Esophagus muscularis mucosa (tissue), 4 donors: ENCODE measurements at regions not wholly inside any gene's neighbourhood (a gene's known extent, or its start where the extent isn't known, plus 50 kb on each side); places are given as distances from the start of the nearest gene placed in this dataset.
A peak's percentile ranks its signal among the peaks of the same experiment; 100 is the strongest.

Source experiments
- CTCF ChIP-seq, 3 experiments: fragments of 200-600 bp in 2 of 3; fragments of 450-650 bp in 1 of 3; sonication (generic) in 2 of 3; IDR thresholded peaks; one replicate each; pipeline ENCODE4 v1.5.1; 2017 to 2019; ENCODE audit warnings: antibody characterized with exemption in 3 of 3, mild to moderate bottlenecking in 2 of 3, moderate library complexity in 1 of 3
- EP300 ChIP-seq: sonication (generic); formaldehyde crosslinking; IDR thresholded peaks from one replicate; pipeline ENCODE4 v1.6.1; 2017; ENCODE audit warnings: antibody characterized with exemption
- POLR2A ChIP-seq: fragments of 450-650 bp; IDR thresholded peaks from one replicate; pipeline ENCODE4 v1.6.1; 2017; ENCODE audit warnings: antibody characterized with exemption, moderate library complexity, mild to moderate bottlenecking, low read depth
- POLR2AphosphoS5 ChIP-seq, 2 donors: sonication (generic); formaldehyde crosslinking; IDR thresholded peaks; one replicate each; pipeline ENCODE4 v1.6.1; 2017; ENCODE audit warnings: antibody characterized with exemption in 2 of 2

- TF ChIP-seq EP300 (no peak), CTCF (IDR thresholded peaks at IDR 0.05) (no peak), POLR2AphosphoS5 (IDR thresholded peaks at IDR 0.05) (peak in 1 of 2 donors; percentile 52), POLR2A (no peak)
These were observed 139.3 kb upstream of the KLF6 start for GRCh38 chr10:3924344-3924743.
